NB4 (cell line): ENCODE measurements at regions not wholly inside any gene's neighbourhood (a gene's known extent, or its start where the extent isn't known, plus 50 kb on each side); places are given as distances from the start of the nearest gene placed in this dataset.

Experiments
- DNase-seq: peaks from one replicate; pipeline ENCODE4 v3.0.0; 2010; ENCODE audit warnings: low read depth
- H3K4me3 ChIP-seq: one replicate; pipeline ENCODE4 v1.5.1; 2011; ENCODE audit warnings: mild to moderate bottlenecking, low read depth, low read length, moderate library complexity
- CTCF ChIP-seq: IDR thresholded peaks from one replicate; pipeline ENCODE4 v1.5.1; 2012; ENCODE audit warnings: low read depth, low read length
- MAX ChIP-seq: IDR thresholded peaks from 2 replicates; pipeline ENCODE4 v1.6.1; 2011; ENCODE audit warnings: low read depth, low read length
- MYC ChIP-seq: IDR thresholded peaks from 2 replicates; pipeline ENCODE4 v1.6.1; 2011; ENCODE audit warnings: low read depth, low read length
- POLR2A ChIP-seq: IDR thresholded peaks from 2 replicates; pipeline ENCODE4 v1.6.1; 2011; ENCODE audit warnings: mild to moderate bottlenecking; ENCODE audit not compliant: insufficient read length; ENCODE audit errors: extremely low read depth

- TF ChIP-seq POLR2A, result no peak
- no peak for TF ChIP-seq CTCF
- TF ChIP-seq MYC, result no peak
- TF ChIP-seq MAX, result no peak
- no peak for DNase-seq
- no peak overlapping the region for H3K4me3 ChIP-seq
Observed at GRCh38 chr7:112887337-112887736, 97.1 kb upstream of the TMEM168 start.

GRCh38 chr7:112886208-112886607 is 96.0 kb upstream of the TMEM168 start:
- no peak for DNase-seq
- TF ChIP-seq CTCF (no peak), MYC (no peak), POLR2A (no peak), MAX (no peak)
- H3K4me3 ChIP-seq, result no peak overlapping the region

GRCh38 chr7:112882991-112883390 is 92.8 kb upstream of the TMEM168 start:
- no peak for DNase-seq

GRCh38 chr7:112882511-112882910 is 92.3 kb upstream of the TMEM168 start:
- peak; percentile 21 for DNase-seq
- no peak for TF ChIP-seq CTCF
- no peak for TF ChIP-seq MAX
- TF ChIP-seq MYC, result no peak
- TF ChIP-seq POLR2A, result no peak
- H3K4me3 ChIP-seq, result no peak overlapping the region

More at GRCh38 chr7:112882991-112883390, 92.8 kb upstream of the TMEM168 start:
- TF ChIP-seq CTCF (no peak), MYC (no peak), POLR2A (no peak), MAX (no peak)
- H3K4me3 ChIP-seq, result no peak overlapping the region

GRCh38 chr7:112882022-112882421 is 91.8 kb upstream of the TMEM168 start:
- H3K4me3 ChIP-seq, result no peak overlapping the region
- no peak for TF ChIP-seq MAX
- TF ChIP-seq MYC, result no peak
- no peak for TF ChIP-seq POLR2A
- no peak for TF ChIP-seq CTCF
- no peak for DNase-seq

- TF ChIP-seq MYC, result no peak
- no peak for TF ChIP-seq CTCF
- TF ChIP-seq POLR2A, result no peak
- TF ChIP-seq MAX, result no peak
- DNase-seq, result no peak
- H3K4me3 ChIP-seq, result no peak overlapping the region
Observed at GRCh38 chr7:112880818-112881418, 90.7 kb upstream of the TMEM168 start.
